Caco-2 (cell line): ENCODE measurements at regions not wholly inside any gene's neighbourhood (a gene's known extent, or its start where the extent isn't known, plus 50 kb on each side); places are given as distances from the start of the nearest gene placed in this dataset.

Experiments
- BruUV-seq: library from RNA; stranded (reverse); fragments of 400-500 nt; replicated peaks from 2 replicates; lab custom pipeline; 2021; lab: Mats Ljungman, UMichigan
- CTCF ChIA-PET: fragments of 300-600 bp; sonication (Branson Sonifier 250); formaldehyde crosslinking; loops from one replicate; lab custom pipeline; 2022; ENCODE audit warnings: antibody characterized with exemption; lab: Charles Lee
- POLR2A ChIA-PET: fragments of 300-600 bp; sonication (Branson Sonifier 250); formaldehyde crosslinking; loops from one replicate; lab custom pipeline; 2022; ENCODE audit warnings: antibody characterized with exemption; lab: Charles Lee
- DNase-seq, 2 experiments: peaks; one replicate each; pipeline versions ENCODE4 v3.0.0 to v3.0.0-alpha.2; 2020 to 2022
- H3K27me3 ChIP-seq: replicated peaks from 2 replicates; pipeline ENCODE4 v1.6.0; 2011; ENCODE audit warnings: low read length; ENCODE audit not compliant: control insufficient read depth, insufficient read depth
- H3K36me3 ChIP-seq: 2 replicates; pipeline ENCODE4 v1.5.1; 2011; ENCODE audit warnings: low read length; ENCODE audit not compliant: control insufficient read depth, insufficient read depth
- H3K4me1 ChIP-seq: fragments of 250-450 bp; sonication (Bioruptor Pico); 2 replicates; pipeline ENCODE4 v1.5.1; 2020; ENCODE audit warnings: mild to moderate bottlenecking
- H3K4me3 ChIP-seq: 2 replicates; pipeline ENCODE4 v1.5.1; 2011; ENCODE audit warnings: low read depth, mild to moderate bottlenecking, control low read depth, low read length
- H3K9me3 ChIP-seq: fragments of 250-450 bp; sonication (Bioruptor Pico); 2 replicates; pipeline ENCODE4 v1.5.1; 2020; ENCODE audit warnings: mild to moderate bottlenecking, moderate library complexity
- H3K27ac Mint-ChIP-seq: one replicate; pipeline ENCODE4 v1.8.0; 2022; ENCODE audit warnings: mixed read lengths; ENCODE audit not compliant: unreplicated experiment
- H3K27me3 Mint-ChIP-seq: one replicate; pipeline ENCODE4 v1.8.0; 2022; ENCODE audit warnings: mixed read lengths; ENCODE audit not compliant: insufficient read depth, unreplicated experiment
- H3K36me3 Mint-ChIP-seq: one replicate; pipeline ENCODE4 v1.8.0; 2022; ENCODE audit warnings: mild to moderate bottlenecking, mixed read lengths; ENCODE audit not compliant: insufficient read depth, unreplicated experiment
- H3K4me1 Mint-ChIP-seq: one replicate; pipeline ENCODE4 v1.8.0; 2022; ENCODE audit warnings: low read depth, mixed read lengths; ENCODE audit not compliant: unreplicated experiment
- H3K4me3 Mint-ChIP-seq: one replicate; pipeline ENCODE4 v1.8.0; 2022; ENCODE audit warnings: mild to moderate bottlenecking, moderate library complexity, mixed read lengths; ENCODE audit not compliant: unreplicated experiment
- H3K9me3 Mint-ChIP-seq: one replicate; pipeline ENCODE4 v1.8.0; 2022; ENCODE audit warnings: mixed read lengths; ENCODE audit not compliant: unreplicated experiment
- intact Hi-C: fragments of 100-400 bp; cut with micrococcal nuclease; formaldehyde crosslinking; loops from one replicate; pipeline ENCODE4 v1.10.0; 2022; ENCODE audit not compliant: unreplicated experiment
- TF ChIP-seq, protein P1 (sequence below), 2 experiments: fragments of 200-600 bp in 1 of 2; IDR thresholded peaks; 1 replicate in 1 of 2; 2 replicates in 1 of 2; pipeline versions ENCODE4 v1.5.1 to v1.8.0; 2011 to 2022; ENCODE audit warnings: antibody characterized with exemption in 1 of 2, control low read depth in 1 of 2, inconsistent platforms in 1 of 2, low read depth in 1 of 2, low read length in 1 of 2, mild to moderate bottlenecking in 1 of 2, moderate library complexity in 1 of 2; ENCODE audit not compliant: insufficient read depth in 1 of 2, severe bottlenecking in 1 of 2, unreplicated experiment in 1 of 2

GRCh38 chr9:23145467-23145866, 680.6 kb downstream of the ELAVL2 start:
- Mint-ChIP-seq H3K36me3 (no peaks in the 10 kb centered on the region), H3K27me3 (no peaks in the 10 kb centered on the region), H3K4me3 (no peak overlapping the region), H3K9me3 (peaks cover 7% of the 10 kb centered on the region), H3K27ac (no peak overlapping the region), H3K4me1 (no peaks in the 10 kb centered on the region)
- TF ChIP-seq, protein P1, sequence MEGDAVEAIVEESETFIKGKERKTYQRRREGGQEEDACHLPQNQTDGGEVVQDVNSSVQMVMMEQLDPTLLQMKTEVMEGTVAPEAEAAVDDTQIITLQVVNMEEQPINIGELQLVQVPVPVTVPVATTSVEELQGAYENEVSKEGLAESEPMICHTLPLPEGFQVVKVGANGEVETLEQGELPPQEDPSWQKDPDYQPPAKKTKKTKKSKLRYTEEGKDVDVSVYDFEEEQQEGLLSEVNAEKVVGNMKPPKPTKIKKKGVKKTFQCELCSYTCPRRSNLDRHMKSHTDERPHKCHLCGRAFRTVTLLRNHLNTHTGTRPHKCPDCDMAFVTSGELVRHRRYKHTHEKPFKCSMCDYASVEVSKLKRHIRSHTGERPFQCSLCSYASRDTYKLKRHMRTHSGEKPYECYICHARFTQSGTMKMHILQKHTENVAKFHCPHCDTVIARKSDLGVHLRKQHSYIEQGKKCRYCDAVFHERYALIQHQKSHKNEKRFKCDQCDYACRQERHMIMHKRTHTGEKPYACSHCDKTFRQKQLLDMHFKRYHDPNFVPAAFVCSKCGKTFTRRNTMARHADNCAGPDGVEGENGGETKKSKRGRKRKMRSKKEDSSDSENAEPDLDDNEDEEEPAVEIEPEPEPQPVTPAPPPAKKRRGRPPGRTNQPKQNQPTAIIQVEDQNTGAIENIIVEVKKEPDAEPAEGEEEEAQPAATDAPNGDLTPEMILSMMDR (IDR thresholded peaks at IDR 0.05; ENCODE audit: insufficient read depth in 1 of 2, low read depth in 1 of 2, low read length in 1 of 2, severe bottlenecking in 1 of 2, unreplicated experiment in 1 of 2): no peak
- ChIA-PET POLR2A (no interaction called here), CTCF (no interaction called here)
- Histone ChIP-seq H3K4me3 (no peak overlapping the region), H3K4me1 (no peaks in the 10 kb centered on the region), H3K9me3 (no peaks in the 10 kb centered on the region), H3K27me3 (no peaks in the 10 kb centered on the region), H3K36me3 (no peaks in the 10 kb centered on the region)
- intact Hi-C loops: no loop called here
- no TSS peak for BruUV-seq
- no peak for DNase-seq

DNA sequence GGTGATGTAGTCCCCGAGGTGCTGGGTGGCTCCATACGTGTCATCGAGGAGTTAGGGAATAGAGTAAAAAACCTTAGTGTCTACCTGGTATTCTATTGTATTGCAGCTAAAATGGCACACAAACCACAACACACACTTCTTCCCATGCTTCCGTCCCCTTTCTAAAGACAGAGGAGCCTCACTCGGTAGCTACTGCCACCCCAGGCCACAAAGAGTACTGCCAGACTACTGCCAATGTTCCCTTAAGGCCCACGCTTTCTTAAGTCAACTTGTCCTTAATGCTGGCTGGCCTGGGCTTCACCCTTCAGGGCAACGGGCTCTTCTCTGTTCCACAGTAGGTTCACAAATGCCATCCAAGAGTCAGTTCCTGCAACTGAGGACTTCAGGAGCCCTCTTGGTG, 673.0 kb downstream of the ELAVL2 start:
- no peaks in the 10 kb centered on the region for H3K9me3 ChIP-seq
- Mint-ChIP-seq H3K4me3 (no peak overlapping the region), H3K36me3 (no peaks in the 10 kb centered on the region), H3K4me1 (no peaks in the 10 kb centered on the region), H3K27ac (no peak overlapping the region), H3K27me3 (no peaks in the 10 kb centered on the region), H3K9me3 (no peaks in the 10 kb centered on the region)
- POLR2A ChIA-PET: no interaction called here
- no peaks in the 10 kb centered on the region for H3K27me3 ChIP-seq
- TF ChIP-seq, protein P1 (IDR thresholded peaks at IDR 0.05; ENCODE audit: insufficient read depth in 1 of 2, low read depth in 1 of 2, low read length in 1 of 2, severe bottlenecking in 1 of 2, unreplicated experiment in 1 of 2): no peak
- BruUV-seq: no TSS peak
- intact Hi-C loops: no loop called here
- H3K4me1 ChIP-seq: no peaks in the 10 kb centered on the region
- no peaks in the 10 kb centered on the region for H3K36me3 ChIP-seq
- H3K4me3 ChIP-seq: no peak overlapping the region
- CTCF ChIA-PET: no interaction called here
- DNase-seq: no peak

DNA sequence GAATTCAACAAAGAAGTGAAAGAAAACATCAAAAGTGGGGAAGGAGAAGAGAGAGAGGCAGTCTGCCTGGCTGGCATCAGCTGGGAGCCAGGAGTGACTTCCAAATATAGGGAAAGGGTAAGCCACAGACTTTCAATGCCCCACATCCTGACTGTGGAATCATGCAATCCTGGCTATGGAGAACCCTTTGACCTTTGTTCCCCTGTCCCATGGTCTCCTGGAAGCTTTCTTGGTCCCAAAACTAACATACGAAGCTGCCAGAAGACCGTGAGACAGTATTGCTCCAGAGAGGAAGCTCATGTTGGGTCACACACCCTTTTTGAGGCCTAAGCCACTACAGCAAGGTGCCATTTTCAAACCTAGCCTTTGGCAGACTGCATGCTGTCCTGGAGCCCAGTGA, 665.5 kb downstream of the ELAVL2 start:
- Mint-ChIP-seq H3K9me3 (peaks cover 9% of the 10 kb centered on the region), H3K27ac (no peak overlapping the region), H3K27me3 (peaks cover 2% of the 10 kb centered on the region), H3K4me3 (no peak overlapping the region), H3K4me1 (no peaks in the 10 kb centered on the region), H3K36me3 (no peaks in the 10 kb centered on the region)
- no peaks in the 10 kb centered on the region for H3K9me3 ChIP-seq
- no peak for DNase-seq
- no peak overlapping the region for H3K4me3 ChIP-seq
- H3K4me1 ChIP-seq: no peaks in the 10 kb centered on the region
- H3K27me3 ChIP-seq: no peaks in the 10 kb centered on the region
- ChIA-PET POLR2A (no interaction called here), CTCF (no interaction called here)
- no TSS peak for BruUV-seq
- H3K36me3 ChIP-seq: no peaks in the 10 kb centered on the region
- intact Hi-C loops: no loop called here
- TF ChIP-seq, protein P1 (IDR thresholded peaks at IDR 0.05; ENCODE audit: insufficient read depth in 1 of 2, low read depth in 1 of 2, low read length in 1 of 2, severe bottlenecking in 1 of 2, unreplicated experiment in 1 of 2): no peak
